MG63 (cell line): ENCODE measurements at regions not wholly inside any gene's neighbourhood (a gene's known extent, or its start where the extent isn't known, plus 50 kb on each side); places are given as distances from the start of the nearest gene placed in this dataset.

ENCODE experiments used
- DNase-seq: peaks from one replicate; pipeline ENCODE4 v3.0.0-alpha.2; 2020
- H3K27me3 ChIP-seq: fragments of 250-450 bp; sonication (Bioruptor Pico); 2 replicates; pipeline ENCODE4 v1.5.1; 2020; ENCODE audit warnings: mild to moderate bottlenecking, moderate library complexity
- H3K36me3 ChIP-seq: fragments of 250-450 bp; sonication (Bioruptor Pico); 2 replicates; pipeline ENCODE4 v1.5.1; 2020; ENCODE audit warnings: mild to moderate bottlenecking, moderate library complexity
- H3K4me3 ChIP-seq: fragments of 250-450 bp; sonication (Bioruptor Pico); 2 replicates; pipeline ENCODE4 v1.5.1; 2020; ENCODE audit warnings: mild to moderate bottlenecking, moderate library complexity
- H3K9me3 ChIP-seq: fragments of 250-450 bp; sonication (Bioruptor Pico); 2 replicates; pipeline ENCODE4 v1.5.1; 2020; ENCODE audit warnings: mild to moderate bottlenecking, moderate library complexity

GRCh38 chr1:195637539-195637938 is 970.7 kb downstream of the KCNT2 start:
- Histone ChIP-seq H3K27me3 (no peaks in the 10 kb centered on the region), H3K9me3 (no peaks in the 10 kb centered on the region), H3K36me3 (no peaks in the 10 kb centered on the region), H3K4me3 (no peak overlapping the region)
- DNase-seq = no peak

GRCh38 chr1:195618287-195618686 is 990.0 kb downstream of the KCNT2 start:
- DNase-seq = no peak
- H3K9me3 ChIP-seq = no peaks in the 10 kb centered on the region

GRCh38 chr1:195617106-195617505 is 991.1 kb downstream of the KCNT2 start:
- no peak overlapping the region for H3K4me3 ChIP-seq

More at GRCh38 chr1:195618287-195618686, 990.0 kb downstream of the KCNT2 start:
- H3K4me3 ChIP-seq = no peak overlapping the region
- no peaks in the 10 kb centered on the region for H3K36me3 ChIP-seq
- H3K27me3 ChIP-seq = no peaks in the 10 kb centered on the region

GRCh38 chr1:195608883-195609282 is 999.4 kb downstream of the KCNT2 start:
- H3K9me3 ChIP-seq = no peaks in the 10 kb centered on the region
- H3K27me3 ChIP-seq = no peaks in the 10 kb centered on the region
- H3K4me3 ChIP-seq = no peak overlapping the region
- no peaks in the 10 kb centered on the region for H3K36me3 ChIP-seq
- no peak for DNase-seq

More at GRCh38 chr1:195617106-195617505, 991.1 kb downstream of the KCNT2 start:
- DNase-seq = no peak
- no peaks in the 10 kb centered on the region for H3K9me3 ChIP-seq
- no peaks in the 10 kb centered on the region for H3K27me3 ChIP-seq
- no peaks in the 10 kb centered on the region for H3K36me3 ChIP-seq

- no peaks in the 10 kb centered on the region for H3K9me3 ChIP-seq
- H3K4me3 ChIP-seq = no peak overlapping the region
- no peak for DNase-seq
- H3K36me3 ChIP-seq = no peaks in the 10 kb centered on the region
- H3K27me3 ChIP-seq = no peaks in the 10 kb centered on the region
These were observed 1001.8 kb downstream of the KCNT2 start for GRCh38 chr1:195606483-195606882.

GRCh38 chr1:195604287-195604686 is 1004.0 kb downstream of the KCNT2 start:
- Histone ChIP-seq H3K9me3 (no peaks in the 10 kb centered on the region), H3K4me3 (no peak overlapping the region), H3K36me3 (no peaks in the 10 kb centered on the region), H3K27me3 (no peaks in the 10 kb centered on the region)
- DNase-seq = no peak

- Histone ChIP-seq H3K9me3 (no peaks in the 10 kb centered on the region), H3K27me3 (no peaks in the 10 kb centered on the region), H3K36me3 (no peaks in the 10 kb centered on the region), H3K4me3 (no peak overlapping the region)
- no peak for DNase-seq
These were observed 1010.3 kb downstream of the KCNT2 start for GRCh38 chr1:195597891-195598290.

- Histone ChIP-seq H3K9me3 (no peaks in the 10 kb centered on the region), H3K4me3 (no peak overlapping the region), H3K27me3 (no peaks in the 10 kb centered on the region), H3K36me3 (no peaks in the 10 kb centered on the region)
- no peak for DNase-seq
These were observed 1013.5 kb downstream of the KCNT2 start for GRCh38 chr1:195594773-195595172.

- no peaks in the 10 kb centered on the region for H3K27me3 ChIP-seq
- H3K36me3 ChIP-seq = no peaks in the 10 kb centered on the region
- no peaks in the 10 kb centered on the region for H3K9me3 ChIP-seq
- DNase-seq = no peak
- no peak overlapping the region for H3K4me3 ChIP-seq
These were observed 1013.9 kb downstream of the KCNT2 start for GRCh38 chr1:195594322-195594721.

- H3K36me3 ChIP-seq = no peaks in the 10 kb centered on the region
- no peaks in the 10 kb centered on the region for H3K27me3 ChIP-seq
- no peak overlapping the region for H3K4me3 ChIP-seq
- DNase-seq = no peak
- H3K9me3 ChIP-seq = peaks cover 3% of the 10 kb centered on the region; the same call in 1 of the 2 replicates
These were observed 1016.1 kb downstream of the KCNT2 start for GRCh38 chr1:195591917-195592672.

GRCh38 chr1:195590649-195591048 is 1017.6 kb downstream of the KCNT2 start:
- no peaks in the 10 kb centered on the region for H3K36me3 ChIP-seq
- peaks cover 3% of the 10 kb centered on the region; the same call in 1 of the 2 replicates for H3K9me3 ChIP-seq
- no peak overlapping the region for H3K4me3 ChIP-seq
- no peak for DNase-seq
- H3K27me3 ChIP-seq = no peaks in the 10 kb centered on the region

GRCh38 chr1:195584870-195585624 is 1023.2 kb downstream of the KCNT2 start:
- H3K27me3 ChIP-seq = no peaks in the 10 kb centered on the region
- peaks cover 3% of the 10 kb centered on the region; the same call in 1 of the 2 replicates for H3K9me3 ChIP-seq
- no peak for DNase-seq
- H3K4me3 ChIP-seq = no peak overlapping the region
- no peaks in the 10 kb centered on the region for H3K36me3 ChIP-seq

GRCh38 chr1:195580988-195581387 is 1027.3 kb downstream of the KCNT2 start:
- Histone ChIP-seq H3K27me3 (no peaks in the 10 kb centered on the region), H3K9me3 (no peaks in the 10 kb centered on the region), H3K36me3 (no peaks in the 10 kb centered on the region), H3K4me3 (no peak overlapping the region)
- DNase-seq = no peak

GRCh38 chr1:195577748-195578147 is 1030.5 kb downstream of the KCNT2 start:
- no peaks in the 10 kb centered on the region for H3K36me3 ChIP-seq
- H3K27me3 ChIP-seq = no peaks in the 10 kb centered on the region
- H3K9me3 ChIP-seq = no peaks in the 10 kb centered on the region
- DNase-seq = no peak
- no peak overlapping the region for H3K4me3 ChIP-seq

GRCh38 chr1:195576641-195577040 is 1031.6 kb downstream of the KCNT2 start:
- H3K9me3 ChIP-seq = no peaks in the 10 kb centered on the region
- no peaks in the 10 kb centered on the region for H3K36me3 ChIP-seq
- no peak overlapping the region for H3K4me3 ChIP-seq
- no peaks in the 10 kb centered on the region for H3K27me3 ChIP-seq
- DNase-seq = no peak

GRCh38 chr1:195574511-195574910 is 1033.7 kb downstream of the KCNT2 start:
- no peaks in the 10 kb centered on the region for H3K9me3 ChIP-seq
- DNase-seq = no peak
- no peaks in the 10 kb centered on the region for H3K27me3 ChIP-seq
- H3K4me3 ChIP-seq = no peak overlapping the region
- no peaks in the 10 kb centered on the region for H3K36me3 ChIP-seq

GRCh38 chr1:195569934-195570333 is 1038.3 kb downstream of the KCNT2 start:
- DNase-seq = no peak
- no peaks in the 10 kb centered on the region for H3K9me3 ChIP-seq
- no peaks in the 10 kb centered on the region for H3K36me3 ChIP-seq
- no peaks in the 10 kb centered on the region for H3K27me3 ChIP-seq
- no peak overlapping the region for H3K4me3 ChIP-seq

- Histone ChIP-seq H3K36me3 (no peaks in the 10 kb centered on the region), H3K9me3 (no peaks in the 10 kb centered on the region), H3K27me3 (no peaks in the 10 kb centered on the region), H3K4me3 (no peak overlapping the region)
- no peak for DNase-seq
These were observed 1039.9 kb downstream of the KCNT2 start for GRCh38 chr1:195568389-195568788.
